GM18873 (cell line): ENCODE measurements at regions not wholly inside any gene's neighbourhood (a gene's known extent, or its start where the extent isn't known, plus 50 kb on each side); places are given as distances from the start of the nearest gene placed in this dataset.

Experiments used
- ATAC-seq: cut with Tn5 transposase; IDR thresholded peaks from one replicate; pipeline ENCODE4 v1.9.1; 2021; ENCODE audit warnings: mild to moderate bottlenecking, moderate library complexity, moderate number of reproducible peaks; ENCODE audit not compliant: unreplicated experiment, low FRiP score

DNA sequence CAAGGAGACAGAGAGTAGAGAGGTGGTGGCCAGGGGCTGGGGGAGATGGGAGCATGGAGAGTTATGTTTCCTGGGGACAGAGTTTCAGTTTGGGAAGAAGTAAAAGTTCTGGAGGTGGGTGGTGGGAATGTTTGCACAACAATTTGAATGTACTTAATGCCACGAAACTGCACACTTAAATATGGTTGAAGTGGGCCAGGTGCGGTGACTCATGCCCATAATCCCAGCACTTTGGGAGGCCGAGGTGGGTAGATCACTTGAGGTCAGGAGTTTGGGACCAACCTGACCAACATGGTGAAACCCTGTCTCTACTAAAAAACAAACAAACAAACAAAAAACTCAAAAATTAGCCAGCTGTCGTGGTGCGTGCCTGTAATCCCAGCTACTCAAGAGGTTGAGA, 137.2 kb downstream of the PFKFB3 start:
- no peak for ATAC-seq

- no peak for ATAC-seq
Measured at GRCh38 chr10:6342096-6342685, 139.5 kb downstream of the PFKFB3 start.

DNA sequence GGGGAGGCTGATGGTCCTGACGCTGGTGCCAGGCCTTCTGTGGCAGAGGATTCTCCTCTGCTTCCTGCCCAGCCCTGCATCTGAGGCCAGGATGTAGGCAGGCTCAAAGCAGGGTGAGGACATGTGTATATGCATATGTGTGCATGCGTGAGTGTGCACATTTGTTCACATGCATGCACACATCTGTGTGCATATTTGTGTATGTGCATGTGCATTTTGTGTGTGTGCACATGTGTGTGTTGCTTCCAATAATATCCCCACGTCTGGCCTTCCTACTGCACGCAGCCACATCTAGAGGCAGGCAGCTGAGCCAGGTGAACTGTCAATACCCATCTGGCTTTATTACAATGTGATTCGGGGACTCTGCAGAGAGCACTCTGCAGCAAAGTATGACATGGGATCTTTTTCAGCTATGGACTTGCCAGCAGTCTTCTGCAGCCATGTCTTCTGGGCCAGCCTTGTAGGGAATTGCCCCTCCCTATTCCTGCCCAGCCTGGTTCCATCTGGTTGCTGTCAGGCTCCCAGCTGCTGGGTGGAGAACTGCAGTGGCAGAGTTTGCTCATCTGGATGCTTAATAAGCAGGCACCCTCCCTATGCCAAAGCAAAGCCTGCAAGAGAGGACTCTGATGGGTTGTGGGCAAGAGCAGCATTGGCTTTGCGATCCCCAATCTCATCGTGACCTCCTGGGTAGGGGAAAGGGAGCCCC, 140.7 kb downstream of the PFKFB3 start:
- ATAC-seq = no peak

- no peak for ATAC-seq
Measured at GRCh38 chr10:6345404-6345803, 142.7 kb downstream of the PFKFB3 start.

DNA sequence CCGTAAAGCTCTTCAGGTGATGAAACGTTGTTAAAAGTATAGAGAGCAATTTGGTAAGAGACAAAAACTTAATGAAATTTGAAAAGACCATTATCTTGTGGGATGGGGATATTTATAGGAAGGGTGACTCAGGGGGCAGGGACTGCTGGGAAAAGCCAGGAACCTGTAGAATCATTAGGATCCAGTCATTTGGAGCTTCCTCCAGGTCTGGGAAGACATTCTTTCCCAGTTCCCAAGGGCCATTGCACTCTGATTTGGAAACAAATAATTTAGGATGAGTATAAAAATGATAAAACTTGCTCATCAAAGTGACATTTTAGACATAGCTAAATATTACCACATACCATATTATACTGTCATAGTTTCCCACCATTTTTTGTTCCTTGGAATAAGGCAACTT, 143.9 kb downstream of the PFKFB3 start:
- ATAC-seq = no peak

DNA sequence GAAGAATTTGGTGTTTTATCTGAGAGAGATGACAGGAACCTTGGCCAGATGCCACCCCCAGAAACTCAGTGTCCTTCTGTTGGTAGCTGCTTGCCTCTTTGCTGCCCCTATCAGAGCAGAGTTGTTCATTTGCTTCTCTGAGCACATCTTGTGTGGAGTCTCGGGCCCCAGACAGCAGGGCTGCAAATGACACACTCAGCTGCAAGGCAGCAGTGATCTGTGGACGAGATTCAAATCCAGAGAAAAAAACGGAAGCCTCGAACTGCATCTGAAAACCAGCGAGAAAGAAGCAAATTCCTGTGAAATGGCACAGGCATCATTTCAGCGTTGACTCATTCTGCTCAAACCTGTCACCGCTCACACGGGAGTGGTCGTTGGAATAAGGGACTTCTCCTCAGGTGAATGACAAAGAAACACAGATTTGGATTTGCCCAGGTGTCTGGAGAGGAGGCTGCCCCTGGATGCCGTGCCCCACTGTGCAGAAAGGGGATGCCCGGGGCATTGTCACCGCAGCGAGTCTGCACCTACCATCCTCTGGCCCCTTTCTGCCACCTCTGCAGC, 144.7 kb downstream of the PFKFB3 start:
- ATAC-seq = peak; percentile 23

GRCh38 chr10:6348096-6348874, 145.6 kb downstream of the PFKFB3 start:
- ATAC-seq = peak; percentile 92

DNA sequence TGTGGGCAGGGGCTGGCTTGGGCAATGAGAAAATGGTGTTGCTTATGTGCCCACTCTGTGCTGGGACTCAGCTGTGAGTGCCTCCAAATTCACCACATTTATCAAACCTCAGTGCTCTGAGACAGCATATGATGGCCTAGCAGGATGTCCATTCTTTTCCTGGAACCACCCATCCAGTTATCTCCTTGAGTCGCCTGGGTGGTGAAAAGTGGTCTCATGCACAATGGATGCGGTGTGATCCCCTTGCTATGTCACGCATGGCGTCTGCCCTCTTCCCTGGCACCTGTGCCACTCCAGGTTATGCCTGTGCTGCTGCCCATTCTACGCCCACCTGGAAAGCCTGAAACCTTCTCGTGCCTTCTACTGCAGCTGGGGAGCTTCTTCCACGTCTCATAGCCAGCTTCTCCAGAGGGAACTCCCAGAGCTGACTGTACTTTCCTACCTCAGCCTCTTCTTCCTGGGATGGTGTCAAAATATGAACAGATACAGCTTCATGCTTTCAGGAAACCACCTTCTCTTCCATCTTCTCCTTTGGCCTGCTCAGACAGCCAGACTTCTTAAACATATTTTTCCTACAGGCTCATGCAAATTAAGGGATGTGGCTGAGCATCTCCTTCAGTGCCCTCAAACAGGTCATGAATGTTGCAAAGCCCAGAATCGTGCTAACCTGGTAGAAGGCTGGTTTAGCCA, 147.3 kb downstream of the PFKFB3 start:
- ATAC-seq = no peak

DNA sequence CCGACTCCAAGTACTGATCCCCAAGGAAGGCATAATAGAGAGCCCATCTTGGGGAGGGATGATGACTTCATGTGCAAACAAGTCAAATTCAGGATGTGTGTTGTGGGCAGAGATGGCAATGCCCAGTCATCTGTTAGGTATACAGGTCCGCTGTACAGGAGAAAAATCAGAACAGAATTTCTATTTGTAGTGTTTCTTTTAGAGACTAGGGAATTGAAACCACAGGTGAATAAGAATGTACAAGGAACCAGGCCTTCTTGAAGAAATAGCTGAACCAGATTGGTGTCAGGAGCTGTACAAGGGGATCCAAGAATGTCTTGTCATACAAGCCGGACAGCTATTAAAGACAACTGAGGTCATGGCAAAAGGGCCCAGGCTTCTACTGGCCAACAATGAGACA, 147.9 kb downstream of the PFKFB3 start:
- no peak for ATAC-seq

DNA sequence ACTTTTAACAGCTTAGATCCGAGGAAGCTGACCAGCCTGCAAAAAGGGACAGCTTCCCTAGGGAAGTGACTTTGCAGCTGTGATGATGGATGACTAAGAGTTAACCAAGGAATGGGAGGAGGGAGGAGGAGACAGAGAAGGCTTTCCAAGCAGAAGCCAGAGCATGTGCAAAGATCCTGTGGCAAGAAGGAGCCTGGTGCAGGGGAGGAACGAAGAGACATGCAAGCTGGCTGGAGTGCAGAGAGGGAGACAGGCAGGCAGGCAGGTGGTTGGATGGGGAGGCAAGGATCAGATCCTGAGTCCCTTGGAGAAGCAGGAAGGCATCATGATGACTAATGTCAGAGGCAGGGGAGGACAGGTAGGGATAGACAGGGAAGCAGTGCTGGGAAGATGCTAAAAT, 148.8 kb downstream of the PFKFB3 start:
- no peak for ATAC-seq

- no peak for ATAC-seq
Measured at GRCh38 chr10:6353526-6353925, 150.8 kb downstream of the PFKFB3 start.

DNA sequence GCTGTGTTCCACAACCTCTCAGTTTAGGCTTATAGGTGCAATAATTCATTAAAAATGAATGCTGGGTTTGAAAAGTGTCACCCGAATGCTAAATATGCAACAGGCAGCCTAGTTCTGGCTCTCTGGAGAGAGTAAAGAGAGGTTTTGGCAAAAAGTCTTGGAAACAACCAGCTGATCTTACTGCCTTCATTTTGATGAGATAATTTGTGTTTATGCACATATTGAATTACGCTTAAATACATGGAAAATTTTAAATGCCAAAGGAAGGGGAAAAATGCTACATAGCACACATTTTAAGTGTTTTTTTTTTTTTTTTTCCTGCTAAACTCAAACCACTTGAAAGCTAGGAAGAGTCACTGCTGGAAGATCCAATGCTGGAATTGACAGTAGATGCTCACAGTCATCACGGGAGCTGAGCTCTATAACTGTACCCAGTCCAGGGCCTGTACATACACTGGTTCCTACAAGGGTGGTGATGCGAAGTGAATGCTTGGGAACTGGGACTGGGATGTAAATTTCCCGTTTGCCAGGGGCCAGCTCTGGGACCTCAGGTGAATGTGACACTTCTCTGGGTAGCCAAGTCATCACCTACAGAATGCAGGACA, 151.5 kb downstream of the PFKFB3 start:
- no peak for ATAC-seq

GRCh38 chr10:6356280-6356793, 153.6 kb downstream of the PFKFB3 start:
- ATAC-seq = no peak

DNA sequence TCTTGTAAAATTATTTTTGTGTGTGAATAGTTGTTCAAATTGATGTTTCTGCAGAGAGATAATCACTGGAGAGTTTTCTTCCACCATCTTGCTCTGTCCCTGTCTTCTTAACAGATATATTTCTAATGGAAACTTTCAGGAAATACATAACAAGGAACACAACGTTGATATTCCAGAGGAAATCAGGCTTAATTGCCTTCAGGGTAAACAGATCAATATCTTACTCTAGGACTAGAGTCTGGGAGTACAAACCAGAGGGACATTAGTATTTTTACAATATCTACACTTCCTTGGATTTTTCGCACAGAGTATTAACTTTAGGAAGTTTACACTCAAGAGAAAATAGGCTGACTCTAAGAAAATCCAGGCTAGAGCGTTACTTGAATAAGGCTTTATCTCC, 159.1 kb downstream of the PFKFB3 start:
- ATAC-seq = no peak

- ATAC-seq = no peak
Measured at GRCh38 chr10:6362879-6363278, 160.1 kb downstream of the PFKFB3 start.

- no peak for ATAC-seq
Measured at GRCh38 chr10:6363511-6363910, 160.8 kb downstream of the PFKFB3 start.

DNA sequence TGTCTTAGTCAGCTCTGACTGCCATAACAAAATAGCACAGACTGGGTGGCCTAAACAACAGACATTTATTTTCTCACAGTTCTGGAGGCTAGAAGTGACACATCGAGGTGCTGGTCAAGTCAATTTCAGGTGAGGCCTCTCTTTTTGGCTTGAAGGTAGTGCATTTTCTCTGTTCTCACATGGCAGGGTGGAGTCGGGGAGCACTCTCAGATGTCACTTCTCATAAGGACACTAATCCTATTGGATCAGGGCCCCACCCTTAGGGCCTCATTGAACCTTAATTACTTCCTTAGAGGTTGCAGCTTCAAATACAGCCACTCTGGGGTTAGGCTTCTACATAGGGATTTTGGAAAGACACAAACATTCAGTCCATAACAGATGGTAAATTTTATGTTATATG, 161.6 kb downstream of the PFKFB3 start:
- no peak for ATAC-seq

DNA sequence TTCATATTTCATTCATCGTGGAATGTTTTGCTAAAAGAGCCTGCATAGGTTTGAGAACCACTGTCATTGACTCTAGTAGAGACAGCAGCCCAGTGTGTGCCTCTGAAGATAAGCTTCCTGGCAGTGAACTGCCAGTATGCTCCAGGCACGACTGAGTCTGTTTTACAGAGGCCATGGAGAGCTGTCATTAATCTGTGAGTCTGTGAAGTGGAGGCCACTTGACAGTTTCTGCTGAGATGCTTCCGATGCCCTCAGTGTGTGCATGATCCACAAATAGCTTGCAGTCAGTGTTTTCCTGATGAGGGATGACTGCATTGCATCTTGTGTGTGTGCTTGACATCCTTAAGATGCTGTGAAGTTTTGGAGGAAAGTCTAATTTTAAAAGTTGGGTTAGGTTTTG, 162.2 kb downstream of the PFKFB3 start:
- no peak for ATAC-seq

DNA sequence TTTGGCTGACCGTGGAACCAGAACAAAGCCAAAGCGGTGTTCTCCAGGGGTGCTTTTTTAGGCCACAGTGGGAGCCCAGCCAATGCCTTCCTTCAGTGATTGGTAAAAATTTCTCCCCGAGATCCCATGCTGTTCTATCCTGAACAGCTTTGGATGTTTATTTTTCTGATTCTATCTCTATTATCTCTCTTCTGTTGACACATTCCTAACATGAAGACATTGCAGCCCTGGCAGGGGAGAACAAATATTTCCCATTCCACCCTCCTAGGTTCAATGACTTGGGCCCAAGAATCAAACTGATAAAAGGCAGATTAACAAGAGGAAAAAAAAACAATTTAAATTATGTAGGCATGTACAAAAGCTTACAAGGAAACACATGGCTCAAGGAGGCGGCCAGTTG, 162.7 kb downstream of the PFKFB3 start:
- ATAC-seq = no peak
